Transverse colon (tissue), 4 donors: ENCODE measurements at regions not wholly inside any gene's neighbourhood (a gene's known extent, or its start where the extent isn't known, plus 50 kb on each side); places are given as distances from the start of the nearest gene placed in this dataset.

Source experiments
- POLR2A ChIP-seq: fragments of 450-650 bp; IDR thresholded peaks from one replicate; pipeline ENCODE4 v1.6.1; 2016; ENCODE audit warnings: antibody characterized with exemption, mild to moderate bottlenecking, moderate library complexity
- POLR2AphosphoS5 ChIP-seq, 3 donors: sonication (generic); formaldehyde crosslinking; IDR thresholded peaks; one replicate each; pipeline ENCODE4 v1.6.1; 2016; ENCODE audit warnings: antibody characterized with exemption in 3 of 3
- TF ChIP-seq, protein P1 (sequence below), 5 experiments: fragments of 200-600 bp in 3 of 5; fragments of 450-650 bp in 2 of 5; sonication (generic) in 3 of 5; IDR thresholded peaks; 1 replicate in 2 of 5; 2 replicates in 3 of 5; pipeline ENCODE4 v1.5.1; 2016 to 2017; ENCODE audit warnings: antibody characterized with exemption in 5 of 5, inconsistent platforms in 3 of 5, mild to moderate bottlenecking in 2 of 5, moderate library complexity in 1 of 5

GRCh38 chr1:80251171-80251570 lies 1244.6 kb upstream of the ADGRL4 start:
- TF ChIP-seq POLR2AphosphoS5 (IDR thresholded peaks at IDR 0.05) (no peak), POLR2A (no peak)
- TF ChIP-seq, protein P1, sequence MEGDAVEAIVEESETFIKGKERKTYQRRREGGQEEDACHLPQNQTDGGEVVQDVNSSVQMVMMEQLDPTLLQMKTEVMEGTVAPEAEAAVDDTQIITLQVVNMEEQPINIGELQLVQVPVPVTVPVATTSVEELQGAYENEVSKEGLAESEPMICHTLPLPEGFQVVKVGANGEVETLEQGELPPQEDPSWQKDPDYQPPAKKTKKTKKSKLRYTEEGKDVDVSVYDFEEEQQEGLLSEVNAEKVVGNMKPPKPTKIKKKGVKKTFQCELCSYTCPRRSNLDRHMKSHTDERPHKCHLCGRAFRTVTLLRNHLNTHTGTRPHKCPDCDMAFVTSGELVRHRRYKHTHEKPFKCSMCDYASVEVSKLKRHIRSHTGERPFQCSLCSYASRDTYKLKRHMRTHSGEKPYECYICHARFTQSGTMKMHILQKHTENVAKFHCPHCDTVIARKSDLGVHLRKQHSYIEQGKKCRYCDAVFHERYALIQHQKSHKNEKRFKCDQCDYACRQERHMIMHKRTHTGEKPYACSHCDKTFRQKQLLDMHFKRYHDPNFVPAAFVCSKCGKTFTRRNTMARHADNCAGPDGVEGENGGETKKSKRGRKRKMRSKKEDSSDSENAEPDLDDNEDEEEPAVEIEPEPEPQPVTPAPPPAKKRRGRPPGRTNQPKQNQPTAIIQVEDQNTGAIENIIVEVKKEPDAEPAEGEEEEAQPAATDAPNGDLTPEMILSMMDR (IDR thresholded peaks at IDR 0.05) = no peak
